Spleen (tissue), 11 donors: ENCODE measurements at regions not wholly inside any gene's neighbourhood (a gene's known extent, or its start where the extent isn't known, plus 50 kb on each side); places are given as distances from the start of the nearest gene placed in this dataset.

Source experiments
- DNase-seq: peaks from one replicate; pipeline ENCODE4 v3.0.0-alpha.2; 2020
- H3K27ac ChIP-seq, 8 donors: fragments of 200-600 bp; sonication (generic) in 7 of 8; 1 replicate in 4 of 8; 2 replicates in 4 of 8; pipeline versions ENCODE4 v1.5.0 to v1.8.0; 2016 to 2021; ENCODE audit warnings: inconsistent platforms in 4 of 8, mild to moderate bottlenecking in 4 of 8, moderate library complexity in 1 of 8
- H3K27me3 ChIP-seq, 7 donors: fragments of 200-600 bp; sonication (generic) in 6 of 7; replicated peaks in 1 of 7; 1 replicate in 4 of 7; 2 replicates in 3 of 7; pipeline versions ENCODE4 v1.5.0 to v1.8.0; 2016 to 2021; ENCODE audit warnings: inconsistent platforms in 3 of 7, mild to moderate bottlenecking in 1 of 7
- H3K36me3 ChIP-seq, 6 donors: fragments of 200-600 bp; sonication (generic) in 5 of 6; 1 replicate in 4 of 6; 2 replicates in 2 of 6; pipeline versions ENCODE4 v1.5.0 to v1.8.0; 2016 to 2021; ENCODE audit warnings: inconsistent platforms in 2 of 6
- H3K4me1 ChIP-seq, 6 donors: fragments of 200-600 bp; sonication (generic) in 5 of 6; 1 replicate in 3 of 6; 2 replicates in 3 of 6; pipeline versions ENCODE4 v1.5.0 to v1.8.0; 2016 to 2021; ENCODE audit warnings: inconsistent platforms in 3 of 6
- H3K4me3 ChIP-seq, 8 donors: fragments of 200-600 bp; sonication (generic) in 7 of 8; 1 replicate in 4 of 8; 2 replicates in 4 of 8; pipeline versions ENCODE4 v1.5.0 to v1.8.0; 2016 to 2021; ENCODE audit warnings: inconsistent platforms in 4 of 8, mild to moderate bottlenecking in 4 of 8, moderate library complexity in 2 of 8
- H3K9me3 ChIP-seq, 8 donors: fragments of 200-600 bp; sonication (generic) in 7 of 8; 1 replicate in 4 of 8; 2 replicates in 4 of 8; pipeline versions ENCODE4 v1.5.0 to v1.8.0; 2016 to 2021; ENCODE audit warnings: inconsistent platforms in 4 of 8
- POLR2A ChIP-seq, 3 donors: fragments of 450-650 bp; IDR thresholded peaks; one replicate each; pipeline ENCODE4 v1.5.1; 2017; ENCODE audit warnings: antibody characterized with exemption in 3 of 3, mild to moderate bottlenecking in 1 of 3
- POLR2AphosphoS5 ChIP-seq, 3 donors: sonication (generic); formaldehyde crosslinking; IDR thresholded peaks; one replicate each; pipeline ENCODE4 v1.5.1; 2017; ENCODE audit warnings: antibody characterized with exemption in 3 of 3
- WGBS, 5 donors: extraction: QIAGEN DNeasy Blood & Tissue Kit in 3 of 5; methylation state at CpG; one replicate each; pipeline versions ENCODE4 v1.1.5 to v1.1.7; 2013 to 2018; 5-methylcytosine and 5-hydroxymethylcytosine counted together
- intact Hi-C: fragments of 100-400 bp; cut with DNase I; formaldehyde crosslinking; loops from one replicate; pipeline ENCODE4 v1.15.0; 2023; ENCODE audit warnings: low total_unique reads
- TF ChIP-seq, protein P1 (sequence below), 11 experiments: fragments of 200-600 bp in 7 of 11; fragments of 450-650 bp in 4 of 11; sonication (generic) in 4 of 11; IDR thresholded peaks in 8 of 11; conservative IDR thresholded peaks in 3 of 11; 1 replicate in 7 of 11; 2 replicates in 4 of 11; pipeline versions ENCODE4 v1.4.0 to v1.8.0; 2016 to 2021; ENCODE audit warnings: antibody characterized with exemption in 11 of 11, inconsistent platforms in 4 of 11, mild to moderate bottlenecking in 1 of 11
- donor health status: healthy with polysubstance abuse.
- donor health status: DM: no; HTN: no; CAD: no; lungs with moderate emphysema.
- donor health status: DM: no; HTN: no; CAD: no.
- donor health status: Bipolar disorder and iron deficiency.
- donor health status: healthy.
- donor health status: DM: no; HTN: no; CAD: no.
- donor health status: DM: yes; HTN: yes; CAD: no.

DNA sequence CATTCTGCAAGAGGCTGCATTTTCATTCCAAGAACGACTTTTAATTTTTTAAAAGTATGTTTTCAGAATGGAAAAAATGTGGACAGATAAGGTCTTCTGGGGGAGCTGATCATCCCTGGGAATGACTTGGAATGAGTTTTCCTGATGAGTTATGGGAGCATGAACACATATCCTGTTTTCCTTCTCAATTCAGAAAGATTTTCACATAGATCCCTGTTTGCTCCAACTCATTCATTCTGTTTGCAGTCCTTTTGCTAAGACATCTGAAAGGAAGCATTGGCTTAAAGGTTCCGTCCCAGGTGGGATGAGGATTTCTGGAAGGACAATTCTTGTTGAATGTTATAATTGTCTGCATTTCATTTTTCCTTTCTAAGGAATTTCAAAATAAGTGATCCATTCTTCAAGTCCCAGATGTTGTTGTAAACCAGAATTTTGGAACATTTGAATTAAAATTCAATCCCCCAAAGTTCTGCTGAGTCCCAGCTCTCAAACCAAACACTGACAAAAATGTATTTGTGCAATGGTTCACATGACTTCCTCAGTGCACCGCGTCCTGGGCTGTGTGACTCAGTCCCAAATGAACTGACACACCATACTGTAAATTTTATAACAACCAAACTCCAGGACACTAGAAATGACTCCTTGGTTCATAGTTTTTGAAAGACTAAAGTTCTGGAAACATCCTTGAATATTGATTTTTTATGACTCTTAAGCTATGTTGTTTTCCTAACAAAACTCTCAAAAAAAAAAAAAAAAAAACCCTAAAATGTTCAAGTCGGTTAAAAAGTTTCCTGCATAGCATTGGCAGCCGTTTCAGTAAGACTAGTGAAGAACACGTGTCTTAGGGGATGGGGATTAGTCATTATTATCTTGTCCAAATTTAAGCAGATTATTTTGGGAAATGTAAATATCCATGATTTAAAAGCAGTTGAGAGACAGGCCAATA is 281.8 kb upstream of the TCF4 start:
- intact Hi-C loops = no loop called here
- Histone ChIP-seq H3K27ac (no peak overlapping the region), H3K4me1 (no peaks in the 10 kb centered on the region), H3K9me3 (no peaks in the 10 kb centered on the region), H3K4me3 (no peak overlapping the region), H3K36me3 (no peaks in the 10 kb centered on the region), H3K27me3 (no peaks in the 10 kb centered on the region)
- TF ChIP-seq POLR2A (IDR thresholded peaks at IDR 0.05) (no peak), POLR2AphosphoS5 (IDR thresholded peaks at IDR 0.05) (no peak)
- TF ChIP-seq, protein P1, sequence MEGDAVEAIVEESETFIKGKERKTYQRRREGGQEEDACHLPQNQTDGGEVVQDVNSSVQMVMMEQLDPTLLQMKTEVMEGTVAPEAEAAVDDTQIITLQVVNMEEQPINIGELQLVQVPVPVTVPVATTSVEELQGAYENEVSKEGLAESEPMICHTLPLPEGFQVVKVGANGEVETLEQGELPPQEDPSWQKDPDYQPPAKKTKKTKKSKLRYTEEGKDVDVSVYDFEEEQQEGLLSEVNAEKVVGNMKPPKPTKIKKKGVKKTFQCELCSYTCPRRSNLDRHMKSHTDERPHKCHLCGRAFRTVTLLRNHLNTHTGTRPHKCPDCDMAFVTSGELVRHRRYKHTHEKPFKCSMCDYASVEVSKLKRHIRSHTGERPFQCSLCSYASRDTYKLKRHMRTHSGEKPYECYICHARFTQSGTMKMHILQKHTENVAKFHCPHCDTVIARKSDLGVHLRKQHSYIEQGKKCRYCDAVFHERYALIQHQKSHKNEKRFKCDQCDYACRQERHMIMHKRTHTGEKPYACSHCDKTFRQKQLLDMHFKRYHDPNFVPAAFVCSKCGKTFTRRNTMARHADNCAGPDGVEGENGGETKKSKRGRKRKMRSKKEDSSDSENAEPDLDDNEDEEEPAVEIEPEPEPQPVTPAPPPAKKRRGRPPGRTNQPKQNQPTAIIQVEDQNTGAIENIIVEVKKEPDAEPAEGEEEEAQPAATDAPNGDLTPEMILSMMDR (IDR thresholded peaks at IDR 0.05 in 8 of 11, conservative IDR thresholded peaks at IDR 0.05 in 3 of 11) = no peak
- no peak for DNase-seq
- WGBS, 5 donors = 75 to 87% (median 82%) methylated on average over 7 of the region's 7 CpGs

GRCh38 chr18:55868909-55869308 is 280.9 kb upstream of the TCF4 start:
- intact Hi-C loops = no loop called here
- no peaks in the 10 kb centered on the region for H3K27me3 ChIP-seq
- H3K27ac ChIP-seq = no peak overlapping the region
- DNase-seq = no peak
- WGBS, 5 donors = 78 to 94% (median 92%) methylated on average over 1 of the region's 1 CpG
- no peak overlapping the region for H3K4me3 ChIP-seq
- H3K9me3 ChIP-seq = no peaks in the 10 kb centered on the region
- no peaks in the 10 kb centered on the region for H3K36me3 ChIP-seq
- TF ChIP-seq, protein P1 (IDR thresholded peaks at IDR 0.05 in 8 of 11, conservative IDR thresholded peaks at IDR 0.05 in 3 of 11) = no peak
- TF ChIP-seq POLR2AphosphoS5 (IDR thresholded peaks at IDR 0.05) (no peak), POLR2A (IDR thresholded peaks at IDR 0.05) (no peak)
- H3K4me1 ChIP-seq = no peaks in the 10 kb centered on the region

DNA sequence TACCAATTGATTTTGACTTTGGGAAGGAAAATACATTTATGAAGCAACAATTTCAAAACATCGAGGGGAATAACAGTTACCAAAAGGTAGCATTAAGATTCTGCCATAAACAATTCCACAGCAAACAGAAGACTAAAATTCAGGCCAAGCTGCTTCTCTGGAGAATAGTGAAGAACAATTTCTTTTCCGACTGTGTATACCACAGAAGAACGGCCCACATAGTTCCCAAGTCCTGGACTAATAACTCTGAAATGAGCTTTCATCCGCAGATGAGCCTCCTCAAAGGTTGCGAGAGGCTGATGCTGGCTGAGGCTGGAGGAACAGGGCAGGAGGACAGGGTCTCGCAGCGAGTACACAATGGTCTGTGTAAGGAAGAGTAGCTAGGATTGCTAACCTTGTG is 278.9 kb upstream of the TCF4 start:
- intact Hi-C loops = no loop called here
- 94 to 97% (median 96%) methylated on average over 7 of the region's 7 CpGs for WGBS, 5 donors
- Histone ChIP-seq H3K27me3 (no peaks in the 10 kb centered on the region), H3K4me1 (no peaks in the 10 kb centered on the region), H3K27ac (no peak overlapping the region), H3K36me3 (no peaks in the 10 kb centered on the region), H3K4me3 (no peak overlapping the region), H3K9me3 (no peaks in the 10 kb centered on the region)
- DNase-seq = no peak
- TF ChIP-seq, protein P1 (IDR thresholded peaks at IDR 0.05 in 8 of 11, conservative IDR thresholded peaks at IDR 0.05 in 3 of 11) = no peak
- TF ChIP-seq POLR2AphosphoS5 (IDR thresholded peaks at IDR 0.05) (no peak), POLR2A (IDR thresholded peaks at IDR 0.05) (no peak)

DNA sequence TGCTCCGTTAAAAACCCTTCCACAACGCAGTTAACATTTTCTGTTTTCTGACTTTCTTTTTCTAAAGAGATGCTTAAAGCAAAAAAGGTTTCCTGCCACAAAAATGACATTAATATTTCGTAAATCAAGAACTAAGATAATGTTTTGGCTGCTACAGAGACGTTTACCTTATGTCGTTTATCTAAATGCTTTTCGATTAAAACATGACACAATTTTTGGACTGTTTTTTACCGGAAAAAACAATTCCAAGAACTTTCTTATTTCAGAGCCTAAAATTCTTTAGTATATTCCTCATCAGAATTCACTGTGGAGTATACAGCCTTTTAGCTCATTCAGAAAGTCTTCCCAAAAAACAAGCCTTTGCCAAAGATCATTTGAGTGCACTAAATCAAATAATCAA is 278.0 kb upstream of the TCF4 start:
- TF ChIP-seq, protein P1 (IDR thresholded peaks at IDR 0.05 in 8 of 11, conservative IDR thresholded peaks at IDR 0.05 in 3 of 11) = no peak
- TF ChIP-seq POLR2A (IDR thresholded peaks at IDR 0.05) (no peak), POLR2AphosphoS5 (IDR thresholded peaks at IDR 0.05) (no peak)
- 62 to 79% (median 76%) methylated on average over 7 of the region's 7 CpGs for whole genome bisulfite sequencing, 5 donors
- Histone ChIP-seq H3K27me3 (no peaks in the 10 kb centered on the region), H3K4me1 (no peaks in the 10 kb centered on the region), H3K36me3 (no peaks in the 10 kb centered on the region), H3K4me3 (no peak overlapping the region), H3K27ac (no peak overlapping the region), H3K9me3 (no peaks in the 10 kb centered on the region)
- intact Hi-C loops = no loop called here
- no peak for DNase-seq
